ENCODE measurements at regions not wholly inside any gene's neighbourhood (a gene's known extent, or its start where the extent isn't known, plus 50 kb on each side); places are given as distances from the start of the nearest gene placed in this dataset.

- TF ChIP-seq, protein P1, sequence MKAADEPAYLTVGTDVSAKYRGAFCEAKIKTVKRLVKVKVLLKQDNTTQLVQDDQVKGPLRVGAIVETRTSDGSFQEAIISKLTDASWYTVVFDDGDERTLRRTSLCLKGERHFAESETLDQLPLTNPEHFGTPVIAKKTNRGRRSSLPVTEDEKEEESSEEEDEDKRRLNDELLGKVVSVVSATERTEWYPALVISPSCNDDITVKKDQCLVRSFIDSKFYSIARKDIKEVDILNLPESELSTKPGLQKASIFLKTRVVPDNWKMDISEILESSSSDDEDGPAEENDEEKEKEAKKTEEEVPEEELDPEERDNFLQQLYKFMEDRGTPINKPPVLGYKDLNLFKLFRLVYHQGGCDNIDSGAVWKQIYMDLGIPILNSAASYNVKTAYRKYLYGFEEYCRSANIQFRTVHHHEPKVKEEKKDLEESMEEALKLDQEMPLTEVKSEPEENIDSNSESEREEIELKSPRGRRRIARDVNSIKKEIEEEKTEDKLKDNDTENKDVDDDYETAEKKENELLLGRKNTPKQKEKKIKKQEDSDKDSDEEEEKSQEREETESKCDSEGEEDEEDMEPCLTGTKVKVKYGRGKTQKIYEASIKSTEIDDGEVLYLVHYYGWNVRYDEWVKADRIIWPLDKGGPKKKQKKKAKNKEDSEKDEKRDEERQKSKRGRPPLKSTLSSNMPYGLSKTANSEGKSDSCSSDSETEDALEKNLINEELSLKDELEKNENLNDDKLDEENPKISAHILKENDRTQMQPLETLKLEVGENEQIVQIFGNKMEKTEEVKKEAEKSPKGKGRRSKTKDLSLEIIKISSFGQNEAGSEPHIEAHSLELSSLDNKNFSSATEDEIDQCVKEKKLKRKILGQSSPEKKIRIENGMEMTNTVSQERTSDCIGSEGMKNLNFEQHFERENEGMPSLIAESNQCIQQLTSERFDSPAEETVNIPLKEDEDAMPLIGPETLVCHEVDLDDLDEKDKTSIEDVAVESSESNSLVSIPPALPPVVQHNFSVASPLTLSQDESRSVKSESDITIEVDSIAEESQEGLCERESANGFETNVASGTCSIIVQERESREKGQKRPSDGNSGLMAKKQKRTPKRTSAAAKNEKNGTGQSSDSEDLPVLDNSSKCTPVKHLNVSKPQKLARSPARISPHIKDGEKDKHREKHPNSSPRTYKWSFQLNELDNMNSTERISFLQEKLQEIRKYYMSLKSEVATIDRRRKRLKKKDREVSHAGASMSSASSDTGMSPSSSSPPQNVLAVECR (CRISPR knock-in tag; IDR thresholded peaks at IDR 0.05; ENCODE audit: borderline replicate concordance), result no peak
- TF ChIP-seq ZNF205 (CRISPR knock-in tag; IDR thresholded peaks at IDR 0.05), result no peak
- TF ChIP-seq ZBTB34 (CRISPR knock-in tag; IDR thresholded peaks at IDR 0.05), result no peak
- TF ChIP-seq MED13 (CRISPR knock-in tag; IDR thresholded peaks at IDR 0.05), result no peak
- no peak for TF ChIP-seq ZFY (CRISPR knock-in tag; IDR thresholded peaks at IDR 0.05)
- no peak for TF ChIP-seq PLSCR1 (CRISPR knock-in tag; IDR thresholded peaks at IDR 0.05; ENCODE audit: borderline replicate concordance)
These were observed 117.2 kb upstream of the SALL3 start (continued) for GRCh38 chr18:78862395-78862794.

GRCh38 chr18:78865056-78865598 is 114.5 kb upstream of the SALL3 start:
- no peaks in the 10 kb centered on the region for H3K9me3 ChIP-seq (ENCODE audit: low read length)
- ATAC-seq (no peak), FAIRE-seq (no peak), DNase-seq (ENCODE audit: low spot score) (no peak)
- 18% methylated on average over 5 of the region's 5 CpGs for WGBS (ENCODE audit: low lambda C conversion rate)
- no peaks in the 10 kb centered on the region for H3K4me1 ChIP-seq (ENCODE audit: insufficient read depth, low read length)
- H3K4me2 ChIP-seq (ENCODE audit: low read depth, low read length), result no peak overlapping the region
- BruUV-seq (replicated peaks), result no TSS peak
- POLR2A ChIA-PET, result no interaction called here
- no peaks in the 10 kb centered on the region for H3K36me3 ChIP-seq (replicated peaks in 1 of 2; ENCODE audit: control insufficient read depth in 1 of 2, insufficient read depth in 2 of 2, low read length in 2 of 2)
- H3K79me2 ChIP-seq (ENCODE audit: insufficient read depth, low read length), result no peaks in the 10 kb centered on the region
- H3K9ac ChIP-seq (ENCODE audit: insufficient read depth, low read depth, low read length), result no peak overlapping the region
- H3K27ac ChIP-seq (ENCODE audit: extremely low read length, insufficient read depth, low read length), result no peak overlapping the region
- H3K27me3 ChIP-seq (ENCODE audit: control insufficient read depth in 1 of 2, insufficient read depth in 2 of 2, low read length in 2 of 2), result peaks cover 3 to 55% of the 10 kb centered on the region in 2 experiments; a peak in 3 of 5 replicates
- intact Hi-C loops (cut with micrococcal nuclease; ENCODE audit: unreplicated experiment) (no loop called here), in situ Hi-C loops (cut with HindIII; ENCODE audit: extremely low pct_ligation_motif_present, low pct_unique_long_range_greater_than_20kb) (loop anchor here (10.0 kb wide), 1 partner anchor 190 kb away; no protein-coding TSS in a partner anchor)
- no peak overlapping the region for H3K4me3 ChIP-seq (replicated peaks in 1 of 3; ENCODE audit: insufficient read depth in 1 of 3, low read depth in 2 of 3, low read length in 3 of 3)
- CTCF ChIA-PET (ENCODE audit: low intra/inter-chr PET ratio, low total read pairs), result no interaction called here
- no peaks in the 10 kb centered on the region for H4K20me1 ChIP-seq (ENCODE audit: insufficient read depth, low read length)
- no peak overlapping the region for H2AFZ ChIP-seq (ENCODE audit: low read length)
- no peak for TF ChIP-seq ZNF101 (CRISPR knock-in tag; IDR thresholded peaks at IDR 0.05; ENCODE audit: borderline replicate concordance, low read depth)
- TF ChIP-seq ERF (CRISPR knock-in tag; IDR thresholded peaks at IDR 0.05), result no peak
- no peak for TF ChIP-seq ZNF776 (CRISPR knock-in tag; IDR thresholded peaks at IDR 0.05)
- TF ChIP-seq MTF2 (CRISPR knock-in tag; IDR thresholded peaks at IDR 0.05; ENCODE audit: borderline replicate concordance), result no peak
- TF ChIP-seq ISL2 (CRISPR knock-in tag; IDR thresholded peaks at IDR 0.05), result no peak
- TF ChIP-seq, protein P2, sequence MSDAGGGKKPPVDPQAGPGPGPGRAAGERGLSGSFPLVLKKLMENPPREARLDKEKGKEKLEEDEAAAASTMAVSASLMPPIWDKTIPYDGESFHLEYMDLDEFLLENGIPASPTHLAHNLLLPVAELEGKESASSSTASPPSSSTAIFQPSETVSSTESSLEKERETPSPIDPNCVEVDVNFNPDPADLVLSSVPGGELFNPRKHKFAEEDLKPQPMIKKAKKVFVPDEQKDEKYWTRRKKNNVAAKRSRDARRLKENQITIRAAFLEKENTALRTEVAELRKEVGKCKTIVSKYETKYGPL (CRISPR knock-in tag; IDR thresholded peaks at IDR 0.05), result no peak
- no peak for TF ChIP-seq PLRG1 (conservative IDR thresholded peaks at IDR 0.05)
- no peak for TF ChIP-seq CHD4 (IDR thresholded peaks at IDR 0.05; ENCODE audit: borderline replicate concordance, low read length)
- TF ChIP-seq ZBTB2 (CRISPR knock-in tag; IDR thresholded peaks at IDR 0.05; ENCODE audit: low read depth), result no peak

All from HepG2 (cell line).